Subcutaneous abdominal adipose tissue (tissue), 5 donors: ENCODE measurements at regions not wholly inside any gene's neighbourhood (a gene's known extent, or its start where the extent isn't known, plus 50 kb on each side); places are given as distances from the start of the nearest gene placed in this dataset.

ENCODE experiments used
- H3K27ac ChIP-seq: one replicate; pipeline ENCODE4 v1.7.0; 2013; ENCODE audit warnings: low read depth, mild to moderate bottlenecking, inconsistent platforms, low read length, moderate library complexity
- H3K27me3 ChIP-seq, 5 donors: one replicate each; pipeline ENCODE4 v1.7.0; 2013; ENCODE audit warnings: low read length in 5 of 5, inconsistent platforms in 1 of 5; ENCODE audit not compliant: control insufficient read depth in 5 of 5, insufficient read depth in 4 of 5
- H3K36me3 ChIP-seq, 5 donors: one replicate each; pipeline ENCODE4 v1.7.0; 2013; ENCODE audit warnings: low read length in 5 of 5; ENCODE audit not compliant: control insufficient read depth in 5 of 5, insufficient read depth in 5 of 5
- H3K4me1 ChIP-seq, 5 donors: one replicate each; pipeline ENCODE4 v1.7.0; 2013; ENCODE audit warnings: low read length in 5 of 5, mild to moderate bottlenecking in 3 of 5, moderate library complexity in 1 of 5; ENCODE audit not compliant: control insufficient read depth in 5 of 5, insufficient read depth in 5 of 5
- H3K4me3 ChIP-seq, 5 donors: one replicate each; pipeline ENCODE4 v1.7.0; 2013; ENCODE audit warnings: low read length in 5 of 5, low read depth in 1 of 5
- H3K9ac ChIP-seq, 5 donors: one replicate each; pipeline ENCODE4 v1.7.0; 2013; ENCODE audit warnings: low read length in 5 of 5, mild to moderate bottlenecking in 4 of 5, moderate library complexity in 3 of 5
- H3K9me3 ChIP-seq, 5 donors: one replicate each; pipeline ENCODE4 v1.7.0; 2013; ENCODE audit warnings: low read length in 5 of 5; ENCODE audit not compliant: control insufficient read depth in 5 of 5
- donor health status: healthy.
- donor health status: healthy.
- donor health status: healthy.
- donor health status: healthy.
- donor health status: healthy.

- Histone ChIP-seq H3K9ac (no peak overlapping the region), H3K4me1 (no peaks in the 10 kb centered on the region), H3K4me3 (no peak overlapping the region), H3K36me3 (no peaks in the 10 kb centered on the region), H3K27ac (no peak overlapping the region), H3K9me3 (no peaks in the 10 kb centered on the region), H3K27me3 (no peaks in the 10 kb centered on the region)
Observed at GRCh38 chr21:31397515-31397926, 53.5 kb upstream of the TIAM1 start.

- Histone ChIP-seq H3K4me1 (no peaks in the 10 kb centered on the region), H3K9me3 (no peaks in the 10 kb centered on the region), H3K27me3 (no peaks in the 10 kb centered on the region), H3K4me3 (no peak overlapping the region), H3K9ac (no peak overlapping the region), H3K27ac (no peak overlapping the region), H3K36me3 (no peaks in the 10 kb centered on the region)
Observed at GRCh38 chr21:31397030-31397429, 53.0 kb upstream of the TIAM1 start.

GRCh38 chr21:31396399-31396798 is 52.3 kb upstream of the TIAM1 start:
- H3K27ac ChIP-seq: no peak overlapping the region
- no peaks in the 10 kb centered on the region for H3K36me3 ChIP-seq
- no peak overlapping the region for H3K9ac ChIP-seq
- no peaks in the 10 kb centered on the region for H3K27me3 ChIP-seq
- no peaks in the 10 kb centered on the region for H3K9me3 ChIP-seq
- H3K4me3 ChIP-seq: no peak overlapping the region
- no peaks in the 10 kb centered on the region for H3K4me1 ChIP-seq

- no peaks in the 10 kb centered on the region for H3K27me3 ChIP-seq
- no peak overlapping the region for H3K9ac ChIP-seq
- no peaks in the 10 kb centered on the region for H3K9me3 ChIP-seq
- H3K27ac ChIP-seq: no peak overlapping the region
- no peaks in the 10 kb centered on the region for H3K4me1 ChIP-seq
- H3K4me3 ChIP-seq: no peak overlapping the region
- no peaks in the 10 kb centered on the region for H3K36me3 ChIP-seq
Observed at GRCh38 chr21:31395791-31396190, 51.7 kb upstream of the TIAM1 start.

- H3K9me3 ChIP-seq: no peaks in the 10 kb centered on the region
- H3K4me3 ChIP-seq: no peak overlapping the region
- H3K36me3 ChIP-seq: no peaks in the 10 kb centered on the region
- H3K9ac ChIP-seq: no peak overlapping the region
- no peaks in the 10 kb centered on the region for H3K4me1 ChIP-seq
- H3K27ac ChIP-seq: no peak overlapping the region
- no peaks in the 10 kb centered on the region for H3K27me3 ChIP-seq
Observed at GRCh38 chr21:31395268-31395667, 51.2 kb upstream of the TIAM1 start.

GRCh38 chr21:31394309-31394708 is 50.2 kb upstream of the TIAM1 start:
- no peak overlapping the region for H3K4me3 ChIP-seq
- H3K36me3 ChIP-seq: no peaks in the 10 kb centered on the region
- H3K9me3 ChIP-seq: no peaks in the 10 kb centered on the region
- no peaks in the 10 kb centered on the region for H3K4me1 ChIP-seq
- no peak overlapping the region for H3K27ac ChIP-seq
- H3K27me3 ChIP-seq: no peaks in the 10 kb centered on the region
- H3K9ac ChIP-seq: no peak overlapping the region
